Right ventricle myocardium superior (tissue), 1 donor: ENCODE measurements at regions not wholly inside any gene's neighbourhood (a gene's known extent, or its start where the extent isn't known, plus 50 kb on each side); places are given as distances from the start of the nearest gene placed in this dataset.

Experiments
- ATAC-seq: fragments of 200-7000 bp; cut with Tn5 transposase; one replicate; pipeline ENCODE4 v1.9.1; 2020; ENCODE audit warnings: mild to moderate bottlenecking; ENCODE audit not compliant: poor library complexity
- DNase-seq: peaks from one replicate; pipeline ENCODE4 v3.0.0-alpha.2; 2020
- intact Hi-C: fragments of 100-400 bp; cut with DNase I; formaldehyde crosslinking; loops from one replicate; pipeline ENCODE4 v1.11.2; 2022
- donor health status: DM: no; HTN: yes; CAD: no; lungs with severe emphysema.

DNA sequence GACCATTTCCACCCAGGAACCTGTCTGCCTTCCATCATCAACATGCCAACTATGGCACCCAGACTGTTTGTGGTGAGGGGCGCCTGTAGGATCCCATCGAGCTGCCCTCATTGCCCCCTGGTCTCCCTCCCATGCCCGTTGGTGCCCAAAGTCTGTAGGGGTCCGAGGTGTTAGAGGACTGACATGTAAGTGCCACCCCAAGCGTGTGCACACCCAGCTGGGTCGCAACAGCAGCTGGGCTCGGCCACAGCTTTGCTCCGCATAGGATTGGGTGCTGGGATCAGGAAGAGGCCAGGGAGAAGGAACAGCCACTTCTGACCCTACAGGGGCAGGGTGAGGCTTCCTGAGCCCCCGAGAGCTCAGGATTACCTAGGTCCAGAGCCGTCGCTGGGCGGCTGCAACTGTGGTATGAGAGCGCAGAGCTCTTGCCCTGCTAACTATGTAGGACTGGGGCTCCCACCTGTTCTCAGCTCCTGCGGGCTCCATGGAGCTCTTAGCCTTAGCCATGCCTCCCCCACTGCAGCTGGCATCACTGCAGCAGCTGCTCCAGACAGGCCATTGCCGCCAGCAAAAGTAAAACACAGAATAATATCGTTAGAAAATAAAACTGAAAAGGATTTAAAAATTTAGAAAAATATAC lies 1160.3 kb downstream of the FSTL5 start:
- ATAC-seq (no peak), DNase-seq (no peak)
- intact Hi-C loops = no loop called here

DNA sequence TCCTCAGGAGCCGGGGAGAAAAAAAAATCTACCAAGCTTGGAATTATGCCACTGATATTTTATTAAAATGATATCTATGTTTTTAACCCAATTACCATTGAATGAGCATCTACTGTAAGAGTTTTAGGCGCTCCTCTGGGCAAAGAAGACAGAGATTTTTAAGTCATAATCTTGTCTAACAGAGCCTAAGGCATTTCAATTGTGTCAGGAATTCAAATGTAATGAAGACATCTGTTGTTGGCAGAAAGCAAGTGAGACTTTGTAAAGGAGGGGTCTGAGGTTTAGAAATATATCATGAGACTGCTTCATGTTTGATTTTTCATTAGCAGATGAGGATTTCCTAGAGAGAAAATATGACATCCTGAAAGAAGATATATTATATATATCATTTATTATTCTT lies 1158.1 kb downstream of the FSTL5 start:
- intact Hi-C loops = no loop called here
- no peak for ATAC-seq
- no peak for DNase-seq

DNA sequence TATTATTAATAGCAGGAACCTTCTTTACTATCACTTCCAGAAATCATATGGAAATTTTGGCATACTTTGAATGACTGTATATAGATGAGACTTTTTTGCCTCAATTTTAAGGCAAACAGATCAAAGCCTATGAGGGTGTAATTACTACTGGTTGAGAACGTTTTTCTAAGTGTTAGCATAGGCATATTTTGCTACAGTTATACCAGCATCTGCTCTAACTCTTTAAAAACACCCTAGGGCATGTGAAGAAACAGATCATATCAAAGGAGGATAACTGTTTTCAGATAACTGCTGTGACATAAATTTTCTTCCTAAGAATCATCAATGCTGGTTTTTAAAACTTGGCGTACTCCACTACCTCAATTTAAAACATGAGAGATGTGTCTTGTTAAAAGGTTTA lies 1155.3 kb downstream of the FSTL5 start:
- intact Hi-C loops = no loop called here
- DNase-seq (no peak), ATAC-seq (no peak)

DNA sequence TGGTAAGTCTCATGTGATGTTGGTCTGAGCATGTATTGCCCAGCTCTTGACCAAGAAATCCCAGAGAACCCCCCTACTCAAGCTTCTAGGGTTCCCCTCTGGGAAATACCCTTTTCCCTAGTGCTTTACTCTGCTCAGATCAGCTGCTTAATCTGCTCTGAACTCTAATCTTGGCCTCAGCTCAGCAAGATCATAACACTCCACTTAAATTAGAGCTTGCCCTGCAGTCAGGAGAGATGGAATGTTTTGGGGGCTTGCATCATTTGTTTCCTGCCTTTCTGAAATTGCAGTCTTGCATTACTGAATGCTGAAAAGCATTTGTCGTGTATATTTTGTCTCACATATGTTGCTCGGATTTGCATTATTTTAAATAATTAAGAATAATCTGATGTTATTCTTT lies 1153.6 kb downstream of the FSTL5 start:
- ATAC-seq (no peak), DNase-seq (no peak)
- intact Hi-C loops = no loop called here
